Fibroblast of villous mesenchyme (primary cell): ENCODE measurements at regions not wholly inside any gene's neighbourhood (a gene's known extent, or its start where the extent isn't known, plus 50 kb on each side); places are given as distances from the start of the nearest gene placed in this dataset.

Experiments used
- DNase-seq: peaks from one replicate; pipeline ENCODE4 v3.0.0-alpha.2; 2010; ENCODE audit warnings: low read depth
- H3K4me3 ChIP-seq: 2 replicates; pipeline ENCODE4 v1.5.1; 2011; ENCODE audit warnings: low read depth, mild to moderate bottlenecking, low read length
- CTCF ChIP-seq: IDR thresholded peaks from 2 replicates; pipeline ENCODE4 v1.5.1; 2012; ENCODE audit warnings: low read depth, mild to moderate bottlenecking, low read length; ENCODE audit not compliant: insufficient read depth

- TF ChIP-seq CTCF = no peak
- H3K4me3 ChIP-seq = no peak overlapping the region
- DNase-seq = no peak
Measured at GRCh38 chr5:167245868-167246267, 1045.6 kb upstream of the WWC1 start.

- DNase-seq = no peak
- TF ChIP-seq CTCF = no peak
- no peak overlapping the region for H3K4me3 ChIP-seq
Measured at GRCh38 chr5:167247816-167248215, 1043.6 kb upstream of the WWC1 start.

DNA sequence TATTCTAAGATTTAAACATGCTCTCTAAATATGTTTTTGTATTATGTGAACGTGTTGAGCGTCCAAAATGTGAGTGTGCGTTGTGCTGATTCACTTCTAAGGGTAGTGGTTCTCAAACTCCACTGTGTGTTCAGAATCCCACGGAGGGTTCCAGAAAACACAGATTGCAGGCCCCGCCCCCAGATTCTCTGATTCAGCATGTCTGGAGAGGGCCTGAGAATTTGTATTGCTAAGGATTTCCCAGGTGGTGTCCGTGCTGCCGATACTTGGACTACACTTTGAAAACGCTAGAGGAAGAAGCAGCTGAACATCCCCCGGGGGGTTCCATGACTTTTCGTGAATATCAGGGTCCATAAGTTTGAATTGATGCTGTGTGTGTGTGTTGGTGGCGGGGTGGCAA lies 1043.2 kb upstream of the WWC1 start:
- no peak for DNase-seq

GRCh38 chr5:167250996-167251395 lies 1040.4 kb upstream of the WWC1 start:
- DNase-seq = no peak
- no peak overlapping the region for H3K4me3 ChIP-seq
- TF ChIP-seq CTCF = no peak

More for the DNA sequence above, 1043.2 kb upstream of the WWC1 start:
- no peak overlapping the region for H3K4me3 ChIP-seq
- no peak for TF ChIP-seq CTCF

- no peak for DNase-seq
- no peak overlapping the region for H3K4me3 ChIP-seq
- TF ChIP-seq CTCF = no peak
Measured at GRCh38 chr5:167254132-167254531, 1037.3 kb upstream of the WWC1 start.

- no peak for TF ChIP-seq CTCF
- DNase-seq = no peak
- no peak overlapping the region for H3K4me3 ChIP-seq
Measured at GRCh38 chr5:167255926-167256325, 1035.5 kb upstream of the WWC1 start.

GRCh38 chr5:167259806-167260205 lies 1031.6 kb upstream of the WWC1 start:
- no peak for TF ChIP-seq CTCF
- H3K4me3 ChIP-seq = no peak overlapping the region
- no peak for DNase-seq
